ENCODE measurements at regions not wholly inside any gene's neighbourhood (a gene's known extent, or its start where the extent isn't known, plus 50 kb on each side); places are given as distances from the start of the nearest gene placed in this dataset.

- no peak for DNase-seq
These were observed 772.1 kb upstream of the RBFOX1 start for GRCh38 chr16:6560306-6561100.

- DNase-seq, result no peak
These were observed 774.0 kb upstream of the RBFOX1 start for GRCh38 chr16:6558661-6559060.

GRCh38 chr16:6558126-6558525 is 774.5 kb upstream of the RBFOX1 start:
- no peak for DNase-seq

GRCh38 chr16:6557353-6558023 is 775.2 kb upstream of the RBFOX1 start:
- no peak for DNase-seq

GRCh38 chr16:6549415-6549814 is 783.2 kb upstream of the RBFOX1 start:
- DNase-seq, result no peak

- DNase-seq, result no peak
These were observed 784.1 kb upstream of the RBFOX1 start for GRCh38 chr16:6548507-6548906.

- DNase-seq, result no peak
These were observed 785.5 kb upstream of the RBFOX1 start for GRCh38 chr16:6547131-6547530.

GRCh38 chr16:6545329-6545728 is 787.3 kb upstream of the RBFOX1 start:
- DNase-seq, result no peak

GRCh38 chr16:6541267-6541666 is 791.4 kb upstream of the RBFOX1 start:
- DNase-seq, result no peak

- no peak for DNase-seq
These were observed 796.2 kb upstream of the RBFOX1 start for GRCh38 chr16:6536411-6536810.

GRCh38 chr16:6531067-6531466 is 801.6 kb upstream of the RBFOX1 start:
- no peak for DNase-seq

- DNase-seq, result no peak
These were observed 804.4 kb upstream of the RBFOX1 start for GRCh38 chr16:6528217-6528616.

GRCh38 chr16:6527646-6528045 is 805.0 kb upstream of the RBFOX1 start:
- DNase-seq, result no peak

- DNase-seq, result no peak
These were observed 808.1 kb upstream of the RBFOX1 start for GRCh38 chr16:6524501-6524900.

GRCh38 chr16:6517020-6517720 is 815.5 kb upstream of the RBFOX1 start:
- no peak for DNase-seq

GRCh38 chr16:6512512-6512911 is 820.1 kb upstream of the RBFOX1 start:
- no peak for DNase-seq

GRCh38 chr16:6510261-6510660 is 822.4 kb upstream of the RBFOX1 start:
- DNase-seq, result no peak

- DNase-seq, result no peak
These were observed 833.2 kb upstream of the RBFOX1 start for GRCh38 chr16:6499413-6499812.

GRCh38 chr16:6498858-6499257 is 833.8 kb upstream of the RBFOX1 start:
- no peak for DNase-seq

- no peak for DNase-seq
These were observed 835.6 kb upstream of the RBFOX1 start for GRCh38 chr16:6496996-6497395.

GRCh38 chr16:6495486-6496210 is 837.0 kb upstream of the RBFOX1 start:
- no peak for DNase-seq

GRCh38 chr16:6494716-6495115 is 837.9 kb upstream of the RBFOX1 start:
- no peak for DNase-seq

- DNase-seq, result no peak
These were observed 839.1 kb upstream of the RBFOX1 start for GRCh38 chr16:6493555-6493954.

Data from activated naive CD4-positive, alpha-beta T cell treated with anti-CD3 and anti-CD28 coated beads, Interleukin-2, amount 50 U/mL, for 16 hours (primary cell).